ENCODE measurements at regions not wholly inside any gene's neighbourhood (a gene's known extent, or its start where the extent isn't known, plus 50 kb on each side); places are given as distances from the start of the nearest gene placed in this dataset.

DNA sequence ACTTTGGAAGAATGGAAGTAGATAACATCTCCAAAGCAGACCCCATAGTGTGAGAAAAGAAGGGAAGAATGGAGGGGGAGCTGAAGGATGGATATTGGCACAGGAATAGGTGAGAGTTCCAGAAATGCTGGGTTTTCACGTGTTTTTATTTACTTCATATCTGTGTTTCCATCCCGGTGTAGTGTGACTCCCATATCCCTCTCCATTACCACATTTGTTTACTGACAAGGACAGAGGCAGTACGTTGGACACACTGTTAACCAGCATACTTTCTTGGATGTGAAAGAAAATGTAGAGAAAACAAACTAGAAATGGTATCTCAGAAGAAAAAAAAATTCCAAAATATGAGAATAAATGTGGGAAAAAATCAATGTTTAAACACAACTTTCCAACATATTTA lies 124.4 kb upstream of the PFKP start:
- TF ChIP-seq, protein P1, sequence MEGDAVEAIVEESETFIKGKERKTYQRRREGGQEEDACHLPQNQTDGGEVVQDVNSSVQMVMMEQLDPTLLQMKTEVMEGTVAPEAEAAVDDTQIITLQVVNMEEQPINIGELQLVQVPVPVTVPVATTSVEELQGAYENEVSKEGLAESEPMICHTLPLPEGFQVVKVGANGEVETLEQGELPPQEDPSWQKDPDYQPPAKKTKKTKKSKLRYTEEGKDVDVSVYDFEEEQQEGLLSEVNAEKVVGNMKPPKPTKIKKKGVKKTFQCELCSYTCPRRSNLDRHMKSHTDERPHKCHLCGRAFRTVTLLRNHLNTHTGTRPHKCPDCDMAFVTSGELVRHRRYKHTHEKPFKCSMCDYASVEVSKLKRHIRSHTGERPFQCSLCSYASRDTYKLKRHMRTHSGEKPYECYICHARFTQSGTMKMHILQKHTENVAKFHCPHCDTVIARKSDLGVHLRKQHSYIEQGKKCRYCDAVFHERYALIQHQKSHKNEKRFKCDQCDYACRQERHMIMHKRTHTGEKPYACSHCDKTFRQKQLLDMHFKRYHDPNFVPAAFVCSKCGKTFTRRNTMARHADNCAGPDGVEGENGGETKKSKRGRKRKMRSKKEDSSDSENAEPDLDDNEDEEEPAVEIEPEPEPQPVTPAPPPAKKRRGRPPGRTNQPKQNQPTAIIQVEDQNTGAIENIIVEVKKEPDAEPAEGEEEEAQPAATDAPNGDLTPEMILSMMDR (IDR thresholded peaks at IDR 0.05), result no peak
- no peak for TF ChIP-seq POLR2A (IDR thresholded peaks at IDR 0.05)
